Caco-2 (cell line): ENCODE measurements at regions not wholly inside any gene's neighbourhood (a gene's known extent, or its start where the extent isn't known, plus 50 kb on each side); places are given as distances from the start of the nearest gene placed in this dataset.

Experiments
- BruUV-seq: library from RNA; stranded (reverse); fragments of 400-500 nt; replicated peaks from 2 replicates; lab custom pipeline; 2021; lab: Mats Ljungman, UMichigan
- CTCF ChIA-PET: fragments of 300-600 bp; sonication (Branson Sonifier 250); formaldehyde crosslinking; loops from one replicate; lab custom pipeline; 2022; ENCODE audit warnings: antibody characterized with exemption; lab: Charles Lee
- POLR2A ChIA-PET: fragments of 300-600 bp; sonication (Branson Sonifier 250); formaldehyde crosslinking; loops from one replicate; lab custom pipeline; 2022; ENCODE audit warnings: antibody characterized with exemption; lab: Charles Lee
- DNase-seq, 2 experiments: peaks; one replicate each; pipeline versions ENCODE4 v3.0.0 to v3.0.0-alpha.2; 2020 to 2022
- H3K27me3 ChIP-seq: replicated peaks from 2 replicates; pipeline ENCODE4 v1.6.0; 2011; ENCODE audit warnings: low read length; ENCODE audit not compliant: control insufficient read depth, insufficient read depth
- H3K36me3 ChIP-seq: 2 replicates; pipeline ENCODE4 v1.5.1; 2011; ENCODE audit warnings: low read length; ENCODE audit not compliant: control insufficient read depth, insufficient read depth
- H3K4me1 ChIP-seq: fragments of 250-450 bp; sonication (Bioruptor Pico); 2 replicates; pipeline ENCODE4 v1.5.1; 2020; ENCODE audit warnings: mild to moderate bottlenecking
- H3K4me3 ChIP-seq: 2 replicates; pipeline ENCODE4 v1.5.1; 2011; ENCODE audit warnings: low read depth, mild to moderate bottlenecking, control low read depth, low read length
- H3K9me3 ChIP-seq: fragments of 250-450 bp; sonication (Bioruptor Pico); 2 replicates; pipeline ENCODE4 v1.5.1; 2020; ENCODE audit warnings: mild to moderate bottlenecking, moderate library complexity
- H3K27ac Mint-ChIP-seq: one replicate; pipeline ENCODE4 v1.8.0; 2022; ENCODE audit warnings: mixed read lengths; ENCODE audit not compliant: unreplicated experiment
- H3K27me3 Mint-ChIP-seq: one replicate; pipeline ENCODE4 v1.8.0; 2022; ENCODE audit warnings: mixed read lengths; ENCODE audit not compliant: insufficient read depth, unreplicated experiment
- H3K36me3 Mint-ChIP-seq: one replicate; pipeline ENCODE4 v1.8.0; 2022; ENCODE audit warnings: mild to moderate bottlenecking, mixed read lengths; ENCODE audit not compliant: insufficient read depth, unreplicated experiment
- H3K4me1 Mint-ChIP-seq: one replicate; pipeline ENCODE4 v1.8.0; 2022; ENCODE audit warnings: low read depth, mixed read lengths; ENCODE audit not compliant: unreplicated experiment
- H3K4me3 Mint-ChIP-seq: one replicate; pipeline ENCODE4 v1.8.0; 2022; ENCODE audit warnings: mild to moderate bottlenecking, moderate library complexity, mixed read lengths; ENCODE audit not compliant: unreplicated experiment
- H3K9me3 Mint-ChIP-seq: one replicate; pipeline ENCODE4 v1.8.0; 2022; ENCODE audit warnings: mixed read lengths; ENCODE audit not compliant: unreplicated experiment
- intact Hi-C: fragments of 100-400 bp; cut with micrococcal nuclease; formaldehyde crosslinking; loops from one replicate; pipeline ENCODE4 v1.10.0; 2022; ENCODE audit not compliant: unreplicated experiment
- TF ChIP-seq, protein P1 (sequence below), 2 experiments: fragments of 200-600 bp in 1 of 2; IDR thresholded peaks; 1 replicate in 1 of 2; 2 replicates in 1 of 2; pipeline versions ENCODE4 v1.5.1 to v1.8.0; 2011 to 2022; ENCODE audit warnings: antibody characterized with exemption in 1 of 2, control low read depth in 1 of 2, inconsistent platforms in 1 of 2, low read depth in 1 of 2, low read length in 1 of 2, mild to moderate bottlenecking in 1 of 2, moderate library complexity in 1 of 2; ENCODE audit not compliant: insufficient read depth in 1 of 2, severe bottlenecking in 1 of 2, unreplicated experiment in 1 of 2

- H3K27ac Mint-ChIP-seq, result no peak overlapping the region
- ChIA-PET POLR2A (no interaction called here), CTCF (no interaction called here)
- H3K36me3 Mint-ChIP-seq, result no peaks in the 10 kb centered on the region
- Histone ChIP-seq H3K9me3 (0 out of 2 replicates have a peak, but pooled peaks cover 5% of the 10 kb centered on the region), H3K27me3 (no peaks in the 10 kb centered on the region), H3K4me3 (no peak overlapping the region), H3K36me3 (no peaks in the 10 kb centered on the region), H3K4me1 (peaks cover 40% of the 10 kb centered on the region)
- H3K4me1 Mint-ChIP-seq, result peaks cover 13% of the 10 kb centered on the region
- intact Hi-C loops, result no loop called here
- no peak for DNase-seq
- H3K27me3 Mint-ChIP-seq, result no peaks in the 10 kb centered on the region
- peak overlapping the region; percentile 15 for H3K4me3 Mint-ChIP-seq
- H3K9me3 Mint-ChIP-seq, result no peaks in the 10 kb centered on the region
- BruUV-seq, result no TSS peak
- TF ChIP-seq, protein P1, sequence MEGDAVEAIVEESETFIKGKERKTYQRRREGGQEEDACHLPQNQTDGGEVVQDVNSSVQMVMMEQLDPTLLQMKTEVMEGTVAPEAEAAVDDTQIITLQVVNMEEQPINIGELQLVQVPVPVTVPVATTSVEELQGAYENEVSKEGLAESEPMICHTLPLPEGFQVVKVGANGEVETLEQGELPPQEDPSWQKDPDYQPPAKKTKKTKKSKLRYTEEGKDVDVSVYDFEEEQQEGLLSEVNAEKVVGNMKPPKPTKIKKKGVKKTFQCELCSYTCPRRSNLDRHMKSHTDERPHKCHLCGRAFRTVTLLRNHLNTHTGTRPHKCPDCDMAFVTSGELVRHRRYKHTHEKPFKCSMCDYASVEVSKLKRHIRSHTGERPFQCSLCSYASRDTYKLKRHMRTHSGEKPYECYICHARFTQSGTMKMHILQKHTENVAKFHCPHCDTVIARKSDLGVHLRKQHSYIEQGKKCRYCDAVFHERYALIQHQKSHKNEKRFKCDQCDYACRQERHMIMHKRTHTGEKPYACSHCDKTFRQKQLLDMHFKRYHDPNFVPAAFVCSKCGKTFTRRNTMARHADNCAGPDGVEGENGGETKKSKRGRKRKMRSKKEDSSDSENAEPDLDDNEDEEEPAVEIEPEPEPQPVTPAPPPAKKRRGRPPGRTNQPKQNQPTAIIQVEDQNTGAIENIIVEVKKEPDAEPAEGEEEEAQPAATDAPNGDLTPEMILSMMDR (IDR thresholded peaks at IDR 0.05; ENCODE audit: insufficient read depth in 1 of 2, low read depth in 1 of 2, low read length in 1 of 2, severe bottlenecking in 1 of 2, unreplicated experiment in 1 of 2), result no peak
Measured at GRCh38 chr3:72149645-72150300, 364.8 kb upstream of the PROK2 start.

DNA sequence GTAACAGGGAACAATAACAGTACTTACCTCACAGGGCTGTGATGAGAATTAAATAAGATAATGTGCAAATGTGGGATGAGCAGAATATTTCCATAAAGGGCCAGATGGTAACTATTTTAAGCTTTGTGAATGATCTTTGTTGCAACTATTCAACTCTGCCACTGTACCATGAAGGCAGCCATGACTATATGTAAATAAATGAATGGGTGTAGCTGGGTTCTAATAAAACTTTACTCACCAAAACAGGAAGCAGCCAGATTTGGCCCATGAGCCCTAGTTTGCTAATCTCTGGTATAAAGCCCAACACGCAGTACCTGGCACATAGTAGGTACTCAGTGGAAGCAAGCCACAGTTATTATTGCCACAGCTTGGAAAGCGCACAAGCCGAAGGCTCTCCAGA is 362.7 kb upstream of the PROK2 start:
- Mint-ChIP-seq H3K27ac (no peak overlapping the region), H3K4me3 (no peak overlapping the region), H3K27me3 (no peaks in the 10 kb centered on the region), H3K9me3 (no peaks in the 10 kb centered on the region), H3K36me3 (no peaks in the 10 kb centered on the region), H3K4me1 (peaks cover 17% of the 10 kb centered on the region)
- Histone ChIP-seq H3K9me3 (no peaks in the 10 kb centered on the region), H3K36me3 (no peaks in the 10 kb centered on the region), H3K4me3 (no peak overlapping the region), H3K27me3 (no peaks in the 10 kb centered on the region), H3K4me1 (peaks cover 47% of the 10 kb centered on the region)
- ChIA-PET CTCF (no interaction called here), POLR2A (no interaction called here)
- TF ChIP-seq, protein P1 (IDR thresholded peaks at IDR 0.05; ENCODE audit: insufficient read depth in 1 of 2, low read depth in 1 of 2, low read length in 1 of 2, severe bottlenecking in 1 of 2, unreplicated experiment in 1 of 2), result no peak
- DNase-seq, result no peak
- intact Hi-C loops, result no loop called here
- no TSS peak for BruUV-seq

DNA sequence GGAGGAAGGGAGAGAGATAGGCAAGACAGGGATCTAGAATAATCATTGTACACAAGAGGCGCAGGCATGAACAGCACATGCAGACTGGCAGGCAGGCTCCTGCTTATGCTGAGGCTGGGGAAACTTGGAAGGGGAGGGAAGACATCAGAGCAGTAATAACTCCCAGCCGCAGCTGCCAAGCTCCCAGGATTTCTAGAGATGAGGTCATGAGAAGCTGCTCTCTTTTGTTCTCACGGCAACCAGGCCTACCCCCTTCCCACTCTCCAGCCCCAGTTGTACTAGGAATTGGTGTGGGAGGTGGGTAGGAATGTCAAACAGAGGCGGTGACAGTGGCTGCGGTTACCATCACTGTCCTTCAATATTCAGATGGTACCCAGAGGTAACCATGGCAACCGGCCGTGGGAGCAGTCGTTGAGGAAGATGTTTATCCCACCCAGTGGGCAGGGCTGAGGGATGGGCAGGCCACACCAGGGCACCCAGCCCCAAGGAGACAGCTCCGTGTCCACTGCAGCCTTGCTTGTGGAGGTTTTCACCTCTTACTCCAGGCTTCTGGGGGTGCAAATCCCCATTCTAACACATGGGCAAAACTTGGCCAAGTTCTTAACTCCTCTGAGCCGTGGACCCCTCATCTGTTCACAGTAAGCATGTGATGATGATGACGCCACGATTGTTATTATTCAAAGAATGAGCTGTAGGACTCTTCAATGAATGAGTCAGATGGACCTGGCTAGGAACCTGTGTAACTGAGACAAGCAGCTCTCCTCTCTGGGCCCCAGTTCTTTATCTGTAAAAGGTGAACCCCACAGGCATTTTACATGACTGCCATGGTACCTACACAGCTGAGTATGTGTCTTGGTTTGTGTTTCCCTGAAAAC is 360.8 kb upstream of the PROK2 start:
- H3K4me1 Mint-ChIP-seq, result peaks cover 17% of the 10 kb centered on the region
- POLR2A ChIA-PET, result no interaction called here
- no peak for DNase-seq
- H3K27me3 Mint-ChIP-seq, result no peaks in the 10 kb centered on the region
- intact Hi-C loops, result no loop called here
- Histone ChIP-seq H3K4me3 (no peak overlapping the region), H3K9me3 (no peaks in the 10 kb centered on the region), H3K4me1 (peaks cover 28% of the 10 kb centered on the region), H3K27me3 (no peaks in the 10 kb centered on the region), H3K36me3 (no peaks in the 10 kb centered on the region)
- H3K27ac Mint-ChIP-seq, result no peak overlapping the region
- H3K4me3 Mint-ChIP-seq, result no peak overlapping the region
- BruUV-seq, result no TSS peak
- CTCF ChIA-PET, result no interaction called here
- no peaks in the 10 kb centered on the region for H3K36me3 Mint-ChIP-seq
- TF ChIP-seq, protein P1 (IDR thresholded peaks at IDR 0.05; ENCODE audit: insufficient read depth in 1 of 2, low read depth in 1 of 2, low read length in 1 of 2, severe bottlenecking in 1 of 2, unreplicated experiment in 1 of 2), result no peak
- H3K9me3 Mint-ChIP-seq, result no peaks in the 10 kb centered on the region
